GM18868 (cell line): ENCODE measurements at regions not wholly inside any gene's neighbourhood (a gene's known extent, or its start where the extent isn't known, plus 50 kb on each side); places are given as distances from the start of the nearest gene placed in this dataset.

Experiments
- ATAC-seq: cut with Tn5 transposase; IDR thresholded peaks from one replicate; pipeline ENCODE4 v1.9.1; 2021; ENCODE audit warnings: mild to moderate bottlenecking, moderate library complexity; ENCODE audit not compliant: unreplicated experiment

GRCh38 chr9:90249094-90249493 lies 393.5 kb downstream of the DIRAS2 start:
- no peak for ATAC-seq

- ATAC-seq: no peak
Measured at GRCh38 chr9:90251316-90251715, 391.3 kb downstream of the DIRAS2 start.

GRCh38 chr9:90256345-90256744 lies 386.3 kb downstream of the DIRAS2 start:
- no peak for ATAC-seq

- ATAC-seq: no peak
Measured at GRCh38 chr9:90259311-90260246, 383.0 kb downstream of the DIRAS2 start.

- no peak for ATAC-seq
Measured at GRCh38 chr9:90261698-90262097, 380.9 kb downstream of the DIRAS2 start.

- ATAC-seq: no peak
Measured at GRCh38 chr9:90268613-90269012, 374.0 kb downstream of the DIRAS2 start.

GRCh38 chr9:90271707-90272106 lies 370.9 kb downstream of the DIRAS2 start:
- ATAC-seq: no peak

- no peak for ATAC-seq
Measured at GRCh38 chr9:90274725-90275124, 367.9 kb downstream of the DIRAS2 start.

- no peak for ATAC-seq
Measured at GRCh38 chr9:90285946-90286345, 356.7 kb downstream of the DIRAS2 start.

- ATAC-seq: peak; percentile 98
Measured at GRCh38 chr9:90287567-90288274, 354.9 kb downstream of the DIRAS2 start.

- no peak for ATAC-seq
Measured at GRCh38 chr9:90288275-90288639, 354.4 kb downstream of the DIRAS2 start.

- ATAC-seq: no peak
Measured at GRCh38 chr9:90290716-90291485, 351.7 kb downstream of the DIRAS2 start.

GRCh38 chr9:90296539-90296938 lies 346.1 kb downstream of the DIRAS2 start:
- ATAC-seq: no peak

- no peak for ATAC-seq
Measured at GRCh38 chr9:90299968-90300367, 342.7 kb downstream of the DIRAS2 start.

- ATAC-seq: no peak
Measured at GRCh38 chr9:90300611-90301276, 341.9 kb downstream of the DIRAS2 start.

GRCh38 chr9:90301277-90301653 lies 341.4 kb downstream of the DIRAS2 start:
- ATAC-seq: no peak

- ATAC-seq: no peak
Measured at GRCh38 chr9:90303655-90304054, 339.0 kb downstream of the DIRAS2 start.

GRCh38 chr9:90306158-90306557 lies 336.5 kb downstream of the DIRAS2 start:
- ATAC-seq: no peak

- ATAC-seq: no peak
Measured at GRCh38 chr9:90307167-90307833, 335.3 kb downstream of the DIRAS2 start.

- no peak for ATAC-seq
Measured at GRCh38 chr9:90307891-90308290, 334.7 kb downstream of the DIRAS2 start.
